ENCODE measurements at regions not wholly inside any gene's neighbourhood (a gene's known extent, or its start where the extent isn't known, plus 50 kb on each side); places are given as distances from the start of the nearest gene placed in this dataset.

DNA sequence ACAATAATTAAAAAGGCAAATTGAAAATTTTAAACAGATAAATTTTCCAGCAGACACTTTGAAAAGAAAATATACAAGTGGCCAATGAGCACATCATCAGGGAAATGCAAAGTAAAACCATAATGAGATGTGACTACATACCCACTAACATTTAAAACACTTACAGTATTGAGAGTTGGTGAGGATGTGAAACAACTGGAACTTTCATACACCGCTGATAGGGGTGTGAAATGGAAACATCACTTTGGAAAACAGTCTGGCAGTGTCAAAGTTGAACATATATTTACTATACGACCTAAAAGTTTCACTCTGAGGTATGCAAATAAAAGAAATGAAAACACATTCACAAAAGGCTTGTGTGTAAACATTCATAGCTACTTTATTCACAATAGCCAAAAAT lies 94.0 kb upstream of the GNAO1 start:
- H3K4me1 ChIP-seq (ENCODE audit: insufficient read depth, low read length) = no peaks in the 10 kb centered on the region
- intact Hi-C loops (cut with micrococcal nuclease) = no loop called here
- no peaks in the 10 kb centered on the region for H3K79me2 ChIP-seq (ENCODE audit: low read length)
- no peak overlapping the region for H3K4me2 ChIP-seq (ENCODE audit: low read length)
- H3K9me2 ChIP-seq (replicated peaks; ENCODE audit: low read length) = no peaks in the 10 kb centered on the region
- no peak for TF ChIP-seq EZH2 (IDR thresholded peaks at IDR 0.05; ENCODE audit: low read length, unreplicated experiment)
- no peak for TF ChIP-seq EZH2phosphoT487 (IDR thresholded peaks at IDR 0.05; ENCODE audit: borderline replicate concordance, low read length)
- TF ChIP-seq, protein P1, sequence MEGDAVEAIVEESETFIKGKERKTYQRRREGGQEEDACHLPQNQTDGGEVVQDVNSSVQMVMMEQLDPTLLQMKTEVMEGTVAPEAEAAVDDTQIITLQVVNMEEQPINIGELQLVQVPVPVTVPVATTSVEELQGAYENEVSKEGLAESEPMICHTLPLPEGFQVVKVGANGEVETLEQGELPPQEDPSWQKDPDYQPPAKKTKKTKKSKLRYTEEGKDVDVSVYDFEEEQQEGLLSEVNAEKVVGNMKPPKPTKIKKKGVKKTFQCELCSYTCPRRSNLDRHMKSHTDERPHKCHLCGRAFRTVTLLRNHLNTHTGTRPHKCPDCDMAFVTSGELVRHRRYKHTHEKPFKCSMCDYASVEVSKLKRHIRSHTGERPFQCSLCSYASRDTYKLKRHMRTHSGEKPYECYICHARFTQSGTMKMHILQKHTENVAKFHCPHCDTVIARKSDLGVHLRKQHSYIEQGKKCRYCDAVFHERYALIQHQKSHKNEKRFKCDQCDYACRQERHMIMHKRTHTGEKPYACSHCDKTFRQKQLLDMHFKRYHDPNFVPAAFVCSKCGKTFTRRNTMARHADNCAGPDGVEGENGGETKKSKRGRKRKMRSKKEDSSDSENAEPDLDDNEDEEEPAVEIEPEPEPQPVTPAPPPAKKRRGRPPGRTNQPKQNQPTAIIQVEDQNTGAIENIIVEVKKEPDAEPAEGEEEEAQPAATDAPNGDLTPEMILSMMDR (conservative IDR thresholded peaks at IDR 0.05; ENCODE audit: low read depth, low read length) = no peak
- no peaks in the 10 kb centered on the region for H4K20me1 ChIP-seq (ENCODE audit: low read length)
- H3K27ac ChIP-seq (ENCODE audit: low read length) = no peak overlapping the region
- BruUV-seq (replicated peaks) = no TSS peak
- 0 out of 2 replicates have a peak, but pooled peaks cover 1% of the 10 kb centered on the region for H3K27me3 ChIP-seq (ENCODE audit: low read length)
- H3K4me3 ChIP-seq (ENCODE audit: low read length) = no peak overlapping the region
- no peak for DNase-seq
- CTCF ChIA-PET = no interaction called here
- H3K9ac ChIP-seq (ENCODE audit: low read length) = no peak overlapping the region
- ATAC-seq = no peak
- no peaks in the 10 kb centered on the region for H3K9me3 ChIP-seq (ENCODE audit: low read length)
- no peak overlapping the region for H2AFZ ChIP-seq (ENCODE audit: low read length)
- POLR2A ChIA-PET (ENCODE audit: unreplicated experiment) = no interaction called here
- no peaks in the 10 kb centered on the region for H3F3A ChIP-seq (ENCODE audit: low read length, unreplicated experiment)
- no peaks in the 10 kb centered on the region for H3K36me3 ChIP-seq (ENCODE audit: low read depth, low read length)

DNA sequence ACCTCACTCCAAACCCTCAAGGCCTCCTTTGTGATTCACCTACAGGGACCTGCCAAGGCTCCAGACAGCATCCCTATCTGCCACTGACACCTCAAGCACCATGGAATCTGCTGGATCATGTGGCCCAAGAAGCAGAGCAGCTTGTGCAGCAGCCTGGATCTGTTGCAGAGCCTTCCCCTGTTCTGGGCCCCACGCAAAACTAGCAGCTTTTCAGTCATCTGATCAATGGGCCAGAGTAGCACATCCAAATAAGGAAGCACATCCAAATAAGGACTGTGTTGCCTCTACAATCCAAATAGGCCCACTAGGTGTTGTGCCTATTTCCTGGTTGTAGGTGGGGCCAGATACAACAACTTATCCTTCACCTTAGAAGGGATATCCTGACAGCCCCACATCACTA lies 97.1 kb upstream of the GNAO1 start:
- Histone ChIP-seq H3K79me2 (ENCODE audit: low read length) (no peaks in the 10 kb centered on the region), H3K4me1 (ENCODE audit: insufficient read depth, low read length) (no peaks in the 10 kb centered on the region), H3K27ac (ENCODE audit: low read length) (no peak overlapping the region), H3K9me3 (ENCODE audit: low read length) (no peaks in the 10 kb centered on the region), H3F3A (ENCODE audit: low read length, unreplicated experiment) (no peaks in the 10 kb centered on the region), H2AFZ (ENCODE audit: low read length) (no peak overlapping the region), H3K9ac (ENCODE audit: low read length) (no peak overlapping the region), H3K27me3 (ENCODE audit: low read length) (no peaks in the 10 kb centered on the region), H3K36me3 (ENCODE audit: low read depth, low read length) (no peaks in the 10 kb centered on the region), H3K4me2 (ENCODE audit: low read length) (no peak overlapping the region), H3K9me2 (replicated peaks; ENCODE audit: low read length) (no peaks in the 10 kb centered on the region), H3K4me3 (ENCODE audit: low read length) (no peak overlapping the region), H4K20me1 (ENCODE audit: low read length) (no peaks in the 10 kb centered on the region)
- CTCF ChIA-PET = no interaction called here
- intact Hi-C loops (cut with micrococcal nuclease) = no loop called here
- DNase-seq = no peak
- POLR2A ChIA-PET (ENCODE audit: unreplicated experiment) = no interaction called here
- no TSS peak for BruUV-seq (replicated peaks)
- TF ChIP-seq EZH2phosphoT487 (IDR thresholded peaks at IDR 0.05; ENCODE audit: borderline replicate concordance, low read length) (no peak), EZH2 (IDR thresholded peaks at IDR 0.05; ENCODE audit: low read length, unreplicated experiment) (no peak)
- TF ChIP-seq, protein P1 (conservative IDR thresholded peaks at IDR 0.05; ENCODE audit: low read depth, low read length) = no peak
- ATAC-seq = no peak

DNA sequence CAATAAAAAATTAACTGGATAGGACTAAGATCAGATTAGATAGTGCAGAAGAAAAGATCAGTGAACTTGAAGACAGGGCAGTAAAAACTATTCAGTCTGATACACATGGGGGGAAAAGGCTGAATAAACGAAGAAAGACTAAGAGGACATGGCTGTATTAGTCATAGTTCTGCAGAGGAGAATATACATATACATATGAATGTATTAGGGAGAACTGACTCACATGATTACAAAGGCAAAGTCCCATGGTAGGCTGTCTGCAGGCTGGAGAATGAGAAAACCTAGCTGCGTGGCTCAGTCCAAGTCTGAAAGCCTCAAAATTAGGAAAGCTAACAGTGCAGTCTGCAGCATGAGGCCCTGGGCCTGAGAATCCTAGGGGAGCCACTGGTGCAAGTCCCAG lies 98.2 kb upstream of the GNAO1 start:
- intact Hi-C loops (cut with micrococcal nuclease) = no loop called here
- Histone ChIP-seq H3K9ac (ENCODE audit: low read length) (no peak overlapping the region), H3F3A (ENCODE audit: low read length, unreplicated experiment) (no peaks in the 10 kb centered on the region), H2AFZ (ENCODE audit: low read length) (no peak overlapping the region), H3K27me3 (ENCODE audit: low read length) (no peaks in the 10 kb centered on the region), H4K20me1 (ENCODE audit: low read length) (no peaks in the 10 kb centered on the region), H3K36me3 (ENCODE audit: low read depth, low read length) (no peaks in the 10 kb centered on the region), H3K9me3 (ENCODE audit: low read length) (no peaks in the 10 kb centered on the region), H3K79me2 (ENCODE audit: low read length) (no peaks in the 10 kb centered on the region), H3K27ac (ENCODE audit: low read length) (no peak overlapping the region), H3K9me2 (replicated peaks; ENCODE audit: low read length) (no peaks in the 10 kb centered on the region), H3K4me2 (ENCODE audit: low read length) (no peak overlapping the region), H3K4me1 (ENCODE audit: insufficient read depth, low read length) (no peaks in the 10 kb centered on the region), H3K4me3 (ENCODE audit: low read length) (no peak overlapping the region)
- ATAC-seq (no peak), DNase-seq (no peak)
- ChIA-PET CTCF (no interaction called here), POLR2A (ENCODE audit: unreplicated experiment) (no interaction called here)
- no TSS peak for BruUV-seq (replicated peaks)
- TF ChIP-seq EZH2phosphoT487 (IDR thresholded peaks at IDR 0.05; ENCODE audit: borderline replicate concordance, low read length) = no peak
- TF ChIP-seq, protein P1 (conservative IDR thresholded peaks at IDR 0.05; ENCODE audit: low read depth, low read length) = no peak
- no peak for TF ChIP-seq EZH2 (IDR thresholded peaks at IDR 0.05; ENCODE audit: low read length, unreplicated experiment)

Measured in PC-3 (cell line).